K562 (cell line): ENCODE measurements at regions not wholly inside any gene's neighbourhood (a gene's known extent, or its start where the extent isn't known, plus 50 kb on each side); places are given as distances from the start of the nearest gene placed in this dataset.

ENCODE experiments used
- ATAC-seq: fragments of 200-7000 bp; cut with Tn5 transposase; 3 replicates; pipeline ENCODE4 v1.9.1; 2020; ENCODE audit warnings: moderate library complexity
- BruUV-seq: library from RNA; stranded (reverse); fragments of 400-500 nt; replicated peaks from 2 replicates; lab custom pipeline; 2021; lab: Mats Ljungman, UMichigan
- CTCF ChIA-PET: fragments of 300-600 bp; formaldehyde crosslinking; extraction: SDS; loops from one replicate; lab custom pipeline; 2021; ENCODE audit warnings: low intra/inter-chr PET ratio; lab: Yijun Ruan, JAX
- POLR2A ChIA-PET: fragments of 300-600, 350-650 bp; sonication (Branson Sonifier 250); formaldehyde crosslinking; extraction: SDS; loops from one replicate; lab custom pipeline; 2021; ENCODE audit warnings: antibody characterized with exemption, inconsistent platforms; lab: Yijun Ruan, JAX
- DNase-seq, 4 experiments: peaks; one replicate each; pipeline versions ENCODE4 v3.0.0 to v3.0.0-alpha.2; 2011 to 2018; ENCODE audit warnings: low spot score in 3 of 4, mixed read lengths in 3 of 4; ENCODE audit errors: extremely low read depth in 1 of 4
- FAIRE-seq: peaks from 2 replicates; lab custom pipeline; 2011; peaks lifted over from hg19 to GRCh38; lab: Jason Lieb, UNC
- H2AFZ ChIP-seq: 2 replicates; pipeline ENCODE4 v1.6.0; 2011; ENCODE audit warnings: low read depth, low read length, control low read depth, inconsistent platforms
- H3K27ac ChIP-seq: fragments of 200-600 bp; 3 replicates; pipeline ENCODE4 v1.8.0; 2011; ENCODE audit warnings: low read depth, mild to moderate bottlenecking, control low read depth, inconsistent platforms, low read length, moderate library complexity, mixed read lengths; ENCODE audit errors: extremely low read depth
- H3K27me3 ChIP-seq, 2 experiments: fragments of 300-600 bp in 1 of 2; 2 replicates in 1 of 2; 3 replicates in 1 of 2; pipeline versions ENCODE4 v1.6.0 to v1.8.0; 2011; ENCODE audit warnings: inconsistent platforms in 2 of 2, low read length in 2 of 2, mild to moderate bottlenecking in 1 of 2, mixed read lengths in 1 of 2, moderate library complexity in 1 of 2; ENCODE audit not compliant: control insufficient read depth in 2 of 2, insufficient read depth in 2 of 2
- H3K36me3 ChIP-seq: fragments of 300-600 bp; 3 replicates; pipeline ENCODE4 v1.8.0; 2011; ENCODE audit warnings: mild to moderate bottlenecking, low read length, inconsistent platforms; ENCODE audit not compliant: control insufficient read depth, insufficient read depth
- H3K4me1 ChIP-seq, 2 experiments: fragments of 200-600 bp in 1 of 2; replicated peaks in 1 of 2; 2 replicates in 1 of 2; 3 replicates in 1 of 2; pipeline versions ENCODE4 v1.5.1 to v1.8.0; 2011; ENCODE audit warnings: inconsistent platforms in 2 of 2, low read length in 2 of 2, mild to moderate bottlenecking in 1 of 2, mixed read lengths in 1 of 2, moderate library complexity in 1 of 2; ENCODE audit not compliant: control insufficient read depth in 2 of 2, insufficient read depth in 2 of 2
- H3K4me2 ChIP-seq: 2 replicates; pipeline ENCODE4 v1.6.1; 2011; ENCODE audit warnings: low read length, control low read depth, inconsistent platforms, mixed read lengths; ENCODE audit not compliant: insufficient read depth
- H3K4me3 ChIP-seq: fragments of 200-600 bp; sonication (generic), shearing (Covaris generic); 2 replicates; pipeline ENCODE4 v1.5.1; 2016; ENCODE audit warnings: control low read depth, inconsistent platforms
- H3K79me2 ChIP-seq: fragments of 200-600 bp; 3 replicates; pipeline ENCODE4 v1.8.0; 2011; ENCODE audit warnings: low read length, inconsistent platforms; ENCODE audit not compliant: control insufficient read depth, insufficient read depth
- H3K9ac ChIP-seq, 2 experiments: 2 replicates each; pipeline versions ENCODE4 v1.6.0 to v1.6.1; 2011; ENCODE audit warnings: low read depth in 2 of 2, low read length in 2 of 2, control low read depth in 1 of 2, inconsistent platforms in 1 of 2, mild to moderate bottlenecking in 1 of 2, mixed read lengths in 1 of 2; ENCODE audit not compliant: insufficient read depth in 1 of 2
- H3K9me1 ChIP-seq: one replicate; pipeline ENCODE4 v1.6.0; 2011; ENCODE audit warnings: inconsistent platforms, mild to moderate bottlenecking, low read length, moderate library complexity; ENCODE audit not compliant: control insufficient read depth, insufficient read depth
- H3K9me3 ChIP-seq: replicated peaks from 2 replicates; pipeline ENCODE4 v1.5.1; 2011; ENCODE audit warnings: low read depth, low read length, inconsistent platforms; ENCODE audit not compliant: control insufficient read depth, insufficient read depth
- H4K20me1 ChIP-seq: replicated peaks from 2 replicates; pipeline ENCODE4 v1.6.1; 2011; ENCODE audit warnings: low read length, inconsistent platforms, mixed read lengths; ENCODE audit not compliant: control insufficient read depth, insufficient read depth
- CAMTA2 ChIP-seq: fragments of 250-450 bp; sonication (Bioruptor Pico); conservative IDR thresholded peaks from 2 replicates; pipeline ENCODE4 v1.5.1; 2022
- HDGF ChIP-seq: fragments of 450-650 bp; IDR thresholded peaks from 2 replicates; pipeline ENCODE4 v1.6.1; 2016
- KAT8 ChIP-seq: fragments of 450-650 bp; IDR thresholded peaks from 2 replicates; pipeline ENCODE4 v1.6.1; 2016; ENCODE audit warnings: low read depth, mild to moderate bottlenecking
- MEIS2 ChIP-seq: fragments of 450-650 bp; IDR thresholded peaks from 2 replicates; pipeline ENCODE4 v1.6.1; 2014; ENCODE audit warnings: mild to moderate bottlenecking; ENCODE audit not compliant: partially characterized antibody
- RFX5 ChIP-seq: IDR thresholded peaks from 2 replicates; pipeline ENCODE4 v1.6.1; 2011; ENCODE audit warnings: low read depth, mild to moderate bottlenecking, improper control_type of control experiment, low read length
- SMC3 ChIP-seq: conservative IDR thresholded peaks from 2 replicates; pipeline ENCODE4 v1.6.1; 2011; ENCODE audit warnings: low read depth, low read length, improper control_type of control experiment; ENCODE audit not compliant: insufficient read depth
- TAF7 ChIP-seq: fragments of 450-650 bp; IDR thresholded peaks from 2 replicates; pipeline ENCODE4 v1.6.1; 2016; ENCODE audit warnings: missing genetic modification characterization, missing compliant biosample characterization
- ZNF274 ChIP-seq: IDR thresholded peaks from 2 replicates; pipeline ENCODE4 v1.6.1; 2011; ENCODE audit warnings: low read depth, mild to moderate bottlenecking, low read length, moderate library complexity, borderline replicate concordance
- WGBS: fragments of 100-300 bp; shearing (Covaris generic); methylation state at CpG from one replicate; pipeline ENCODE4 v1.1.6; 2016; ENCODE audit warnings: low coverage, mixed read lengths; ENCODE audit not compliant: insufficient coverage; ENCODE audit errors: missing lambda C conversion rate; 5-methylcytosine and 5-hydroxymethylcytosine counted together
- in situ Hi-C: fragments of 300-500 bp; cut with MboI; formaldehyde crosslinking; loops from 4 replicates; pipeline ENCODE4 v1.15.0; 2018; ENCODE audit warnings: inconsistent platforms, mixed read lengths
- intact Hi-C: fragments of 100-400 bp; cut with micrococcal nuclease; formaldehyde crosslinking; loops from 2 replicates; pipeline ENCODE4 v1.14.2; 2022
- TF ChIP-seq, protein P1 (sequence below): fragments of 250-450 bp; sonication (Bioruptor Pico); IDR thresholded peaks from 2 replicates; pipeline ENCODE4 v1.5.0; 2021; ENCODE audit warnings: mild to moderate bottlenecking, moderate library complexity

DNA sequence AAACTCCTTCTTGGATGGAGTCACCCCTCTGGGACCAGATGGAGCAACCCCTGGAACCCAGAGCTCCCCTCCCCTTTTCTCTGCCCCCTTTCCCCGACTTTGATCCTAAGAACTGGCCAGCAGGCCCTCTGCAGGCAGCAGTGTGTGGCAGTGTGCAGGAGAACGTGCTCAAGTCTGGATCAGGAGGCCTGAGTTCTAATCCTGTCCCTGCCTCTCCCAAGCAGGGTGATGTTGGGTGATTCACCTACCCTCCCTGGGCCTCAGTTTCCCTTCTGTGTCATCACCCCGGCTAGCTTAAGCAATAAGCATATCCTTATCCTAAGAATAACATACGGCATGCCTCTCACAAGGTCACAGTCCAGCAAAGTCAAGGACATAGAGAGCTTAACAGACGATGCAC, 67.6 kb downstream of the C9orf50 start:
- in situ Hi-C loops, result no loop called here
- no peaks in the 10 kb centered on the region for H4K20me1 ChIP-seq

More for the DNA sequence above, 67.6 kb downstream of the C9orf50 start:
- intact Hi-C loops, result loop anchor here (10.0 kb wide), 1 partner anchor 52 kb away; no protein-coding TSS in a partner anchor
- Histone ChIP-seq H3K27me3 (peaks cover 3 to 26% of the 10 kb centered on the region in 2 experiments; a peak in 3 of 5 replicates), H3K79me2 (no peaks in the 10 kb centered on the region), H3K4me1 (peaks cover 0 to 26% of the 10 kb centered on the region in 2 experiments; a peak in 2 of 5 replicates), H3K4me3 (no peak overlapping the region), H3K9ac (no peak overlapping the region), H3K4me2 (no peak overlapping the region), H3K9me3 (no peaks in the 10 kb centered on the region)
- no peak for DNase-seq
- FAIRE-seq, result no peak
- WGBS, result 9% methylated on average over 5 of the region's 5 CpGs
- POLR2A ChIA-PET, result interaction anchor here (1.1 kb wide), 2 partner anchors 29 to 47 kb away, joined by 3 to 6 read pairs; no protein-coding TSS in a partner anchor
- no TSS peak for BruUV-seq
- TF ChIP-seq CAMTA2 (CRISPR knock-in tag) (no peak), RFX5 (no peak), MEIS2 (no peak), SMC3 (no peak), HDGF (no peak), KAT8 (no peak), TAF7 (tag) (no peak), ZNF274 (no peak)
- TF ChIP-seq, protein P1, sequence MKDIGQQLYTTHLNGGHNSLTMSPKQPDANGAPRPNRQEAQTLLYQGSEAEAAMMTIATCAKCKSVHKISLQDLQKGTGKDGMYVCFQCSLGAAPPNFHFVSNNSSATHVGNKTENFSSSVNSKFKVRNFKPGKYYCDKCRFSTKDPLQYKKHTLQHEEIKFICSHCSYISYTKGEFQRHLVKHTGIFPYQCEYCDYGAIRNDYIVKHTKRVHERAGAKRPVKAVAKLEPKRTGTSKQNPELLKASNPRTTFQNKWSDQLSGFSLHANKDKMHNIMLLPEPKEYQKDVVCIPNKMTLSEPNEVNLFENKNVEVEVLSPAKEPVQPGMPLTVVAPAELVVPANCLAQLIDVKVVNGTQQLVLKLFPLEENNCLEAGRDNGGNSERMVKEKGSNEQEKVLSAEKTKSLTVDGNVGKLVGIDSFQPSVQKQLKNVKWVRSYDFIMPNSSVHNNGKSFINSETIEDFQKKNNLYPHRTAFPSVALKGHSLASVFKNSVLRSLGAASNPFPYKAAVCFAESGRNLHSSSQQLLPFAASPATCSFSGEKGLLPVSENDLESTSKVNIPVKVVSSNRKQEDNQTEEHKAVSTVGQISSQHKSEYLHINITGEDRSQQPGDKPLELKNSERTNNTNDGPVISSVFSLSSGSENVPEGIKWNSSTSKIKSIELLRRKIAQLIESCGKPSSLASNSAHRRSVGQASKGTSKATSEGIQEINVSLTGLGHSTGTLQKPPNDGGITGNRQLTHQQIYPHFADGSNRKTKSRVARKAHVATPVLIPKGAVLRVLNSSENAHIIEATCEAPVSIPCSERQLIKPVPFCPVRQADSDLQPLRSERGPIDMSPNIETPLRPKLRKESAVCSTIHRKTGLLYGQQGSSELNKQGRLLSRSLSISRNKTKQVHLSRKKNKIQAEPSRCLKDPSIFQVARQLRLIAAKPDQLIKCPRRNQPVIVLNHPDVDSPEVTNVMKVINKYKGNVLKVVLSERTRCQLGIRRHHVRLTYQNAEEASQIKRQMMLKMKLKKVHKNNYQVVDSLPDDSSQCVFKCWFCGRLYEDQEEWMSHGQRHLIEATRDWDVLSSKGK (CRISPR knock-in tag), result no peak
- TF ChIP-seq, all 486 proteins: peak for 0
- no peak for ATAC-seq
- H3K36me3 ChIP-seq, result no peaks in the 10 kb centered on the region
- no peak overlapping the region for H2AFZ ChIP-seq
- CTCF ChIA-PET, result no interaction called here
- H3K27ac ChIP-seq, result no peak overlapping the region
- H3K9me1 ChIP-seq, result no peaks in the 10 kb centered on the region
